HG02973 (cell line): ENCODE measurements at regions not wholly inside any gene's neighbourhood (a gene's known extent, or its start where the extent isn't known, plus 50 kb on each side); places are given as distances from the start of the nearest gene placed in this dataset.

Experiments used
- ATAC-seq: cut with Tn5 transposase; IDR thresholded peaks from one replicate; pipeline ENCODE4 v1.9.1; 2021; ENCODE audit warnings: moderate library complexity; ENCODE audit not compliant: unreplicated experiment

GRCh38 chr7:10222976-10223375 lies 750.7 kb upstream of the PHF14 start:
- no peak for ATAC-seq

GRCh38 chr7:10225275-10225674 lies 748.4 kb upstream of the PHF14 start:
- no peak for ATAC-seq

- ATAC-seq, result no peak
These were observed 736.4 kb upstream of the PHF14 start for GRCh38 chr7:10237306-10237705.

- ATAC-seq, result no peak
These were observed 735.0 kb upstream of the PHF14 start for GRCh38 chr7:10238641-10239040.

- no peak for ATAC-seq
These were observed 733.9 kb upstream of the PHF14 start for GRCh38 chr7:10239695-10240345.

GRCh38 chr7:10245406-10245805 lies 728.3 kb upstream of the PHF14 start:
- ATAC-seq, result no peak

- ATAC-seq, result no peak
These were observed 716.2 kb upstream of the PHF14 start for GRCh38 chr7:10257438-10257837.

- ATAC-seq, result no peak
These were observed 706.7 kb upstream of the PHF14 start for GRCh38 chr7:10266976-10267375.

- no peak for ATAC-seq
These were observed 705.6 kb upstream of the PHF14 start for GRCh38 chr7:10268034-10268433.

GRCh38 chr7:10282909-10283308 lies 690.8 kb upstream of the PHF14 start:
- no peak for ATAC-seq

- no peak for ATAC-seq
These were observed 689.7 kb upstream of the PHF14 start for GRCh38 chr7:10284001-10284400.

GRCh38 chr7:10299384-10299783 lies 674.3 kb upstream of the PHF14 start:
- ATAC-seq, result no peak

GRCh38 chr7:10300577-10300976 lies 673.1 kb upstream of the PHF14 start:
- ATAC-seq, result no peak

- ATAC-seq, result no peak
These were observed 665.4 kb upstream of the PHF14 start for GRCh38 chr7:10308276-10308675.

- ATAC-seq, result no peak
These were observed 660.7 kb upstream of the PHF14 start for GRCh38 chr7:10312942-10313341.

GRCh38 chr7:10315881-10316280 lies 657.8 kb upstream of the PHF14 start:
- ATAC-seq, result no peak

GRCh38 chr7:10316488-10316887 lies 657.2 kb upstream of the PHF14 start:
- no peak for ATAC-seq

- no peak for ATAC-seq
These were observed 648.3 kb upstream of the PHF14 start for GRCh38 chr7:10325395-10325794.

GRCh38 chr7:10343108-10343507 lies 630.6 kb upstream of the PHF14 start:
- ATAC-seq, result no peak

GRCh38 chr7:10346032-10346431 lies 627.6 kb upstream of the PHF14 start:
- no peak for ATAC-seq

GRCh38 chr7:10355816-10356215 lies 617.9 kb upstream of the PHF14 start:
- no peak for ATAC-seq

GRCh38 chr7:10360050-10360449 lies 613.6 kb upstream of the PHF14 start:
- no peak for ATAC-seq

GRCh38 chr7:10401793-10402192 lies 571.9 kb upstream of the PHF14 start:
- no peak for ATAC-seq
